GM12878 (cell line): ENCODE measurements at regions not wholly inside any gene's neighbourhood (a gene's known extent, or its start where the extent isn't known, plus 50 kb on each side); places are given as distances from the start of the nearest gene placed in this dataset.

Source experiments
- ATAC-seq: fragments of 200-7000 bp; cut with Tn5 transposase; 3 replicates; pipeline ENCODE4 v1.9.1; 2020; ENCODE audit warnings: mild to moderate bottlenecking, moderate library complexity
- BruUV-seq: library from RNA; stranded (reverse); fragments of 400-500 nt; replicated peaks from 2 replicates; lab custom pipeline; 2021; lab: Mats Ljungman, UMichigan
- CTCF ChIA-PET: fragments of 300-600 bp; sonication (Branson Sonifier 250); formaldehyde crosslinking; extraction: SDS; loops from one replicate; lab custom pipeline; 2021; ENCODE audit warnings: inconsistent platforms; lab: Yijun Ruan, JAX
- POLR2A ChIA-PET: fragments of 350-600 bp; formaldehyde crosslinking; extraction: SDS; loops from one replicate; lab custom pipeline; 2021; ENCODE audit warnings: inconsistent platforms; lab: Charles Lee
- RAD21 ChIA-PET: fragments of 300-600 bp; sonication (Branson Sonifier 250); formaldehyde crosslinking; loops from one replicate; lab custom pipeline; 2023; ENCODE audit warnings: antibody characterized with exemption; ENCODE audit not compliant: unreplicated experiment; lab: Charles Lee
- SMC1A ChIA-PET: fragments of 300-600 bp; sonication (Branson Sonifier 250); formaldehyde crosslinking; loops from one replicate; lab custom pipeline; 2023; ENCODE audit not compliant: unreplicated experiment, uncharacterized antibody; lab: Charles Lee
- DNase-seq: peaks from one replicate; pipeline ENCODE4 v3.0.0-alpha.2; 2011; ENCODE audit warnings: low read depth, low spot score
- FAIRE-seq: peaks from 3 replicates; lab custom pipeline; 2011; peaks lifted over from hg19 to GRCh38; lab: Jason Lieb, UNC
- H2AFZ ChIP-seq: 2 replicates; pipeline ENCODE4 v1.6.0; 2011; ENCODE audit warnings: low read depth, low read length, control low read depth; ENCODE audit not compliant: control insufficient read depth
- H3K27ac ChIP-seq: 2 replicates; pipeline ENCODE4 v1.5.1; 2011; ENCODE audit warnings: control low read depth; ENCODE audit not compliant: control insufficient read depth, insufficient read depth
- H3K27me3 ChIP-seq, 2 experiments: replicated peaks in 1 of 2; 2 replicates each; pipeline versions ENCODE4 v1.6.0 to v1.6.1; 2011; ENCODE audit warnings: low read length in 1 of 2; ENCODE audit not compliant: control insufficient read depth in 2 of 2, insufficient read depth in 2 of 2
- H3K36me3 ChIP-seq, 2 experiments: 2 replicates each; pipeline ENCODE4 v1.5.1; 2011; ENCODE audit warnings: low read length in 1 of 2; ENCODE audit not compliant: control insufficient read depth in 2 of 2, insufficient read depth in 2 of 2
- H3K4me1 ChIP-seq: 2 replicates; pipeline ENCODE4 v1.6.1; 2011; ENCODE audit warnings: mild to moderate bottlenecking, low read length, moderate library complexity, mixed read lengths; ENCODE audit not compliant: control insufficient read depth, insufficient read depth
- H3K4me2 ChIP-seq: 2 replicates; pipeline ENCODE4 v1.6.0; 2011; ENCODE audit warnings: control low read depth; ENCODE audit not compliant: control insufficient read depth, insufficient read depth
- H3K4me3 ChIP-seq: fragments of 200-600 bp; sonication (generic); 2 replicates; pipeline ENCODE4 v1.5.1; 2016
- H3K79me2 ChIP-seq: 2 replicates; pipeline ENCODE4 v1.6.0; 2011; ENCODE audit warnings: low read length; ENCODE audit not compliant: control insufficient read depth, insufficient read depth
- H3K9ac ChIP-seq: 2 replicates; pipeline ENCODE4 v1.8.0; 2011; ENCODE audit warnings: low read length, control low read depth, mixed read lengths; ENCODE audit not compliant: control insufficient read depth, insufficient read depth
- H3K9me3 ChIP-seq: replicated peaks from 3 replicates; pipeline ENCODE4 v1.5.1; 2011; ENCODE audit warnings: mild to moderate bottlenecking, low read length; ENCODE audit not compliant: control insufficient read depth, insufficient read depth
- H4K20me1 ChIP-seq: 2 replicates; pipeline ENCODE4 v1.6.0; 2011; ENCODE audit not compliant: control insufficient read depth, insufficient read depth
- BHLHE40 ChIP-seq, 2 experiments: fragments of 450-650 bp in 1 of 2; IDR thresholded peaks; 2 replicates each; pipeline ENCODE4 v1.6.1; 2011 to 2017; ENCODE audit warnings: low read depth in 2 of 2, borderline replicate concordance in 1 of 2, improper control_type of control experiment in 1 of 2, low read length in 1 of 2, mild to moderate bottlenecking in 1 of 2
- CBFB ChIP-seq: IDR thresholded peaks from 2 replicates; pipeline ENCODE4 v1.6.1; 2016; ENCODE audit warnings: antibody characterized with exemption, low read depth
- CHD2 ChIP-seq: IDR thresholded peaks from 2 replicates; pipeline ENCODE4 v1.6.1; 2011; ENCODE audit warnings: low read depth, low read length, improper control_type of control experiment, borderline replicate concordance
- CREM ChIP-seq: IDR thresholded peaks from 2 replicates; pipeline ENCODE4 v1.6.1; 2014; ENCODE audit warnings: antibody characterized with exemption, low read depth
- EED ChIP-seq: sonication (generic); IDR thresholded peaks from 2 replicates; pipeline ENCODE4 v1.6.1; 2016; ENCODE audit warnings: antibody characterized with exemption, low read depth
- ESRRA ChIP-seq: IDR thresholded peaks from 2 replicates; pipeline ENCODE4 v1.6.1; 2012; ENCODE audit warnings: mild to moderate bottlenecking, low read length, improper control_type of control experiment
- FOS ChIP-seq: IDR thresholded peaks from 3 replicates; pipeline ENCODE4 v1.6.1; 2011; ENCODE audit warnings: borderline replicate concordance; ENCODE audit not compliant: insufficient read length; ENCODE audit errors: extremely low read depth
- MEF2A ChIP-seq: IDR thresholded peaks from 2 replicates; pipeline ENCODE4 v1.6.1; 2011; ENCODE audit warnings: low read depth, mild to moderate bottlenecking, low read length, moderate library complexity; ENCODE audit not compliant: insufficient read depth
- PML ChIP-seq: IDR thresholded peaks from 2 replicates; pipeline ENCODE4 v1.6.1; 2012; ENCODE audit warnings: low read length, inconsistent platforms
- POLR2AphosphoS2 ChIP-seq: IDR thresholded peaks from 2 replicates; pipeline ENCODE4 v1.6.1; 2011; ENCODE audit warnings: low read depth, mild to moderate bottlenecking, low read length, improper control_type of control experiment, moderate library complexity
- RAD21 ChIP-seq: IDR thresholded peaks from 2 replicates; pipeline ENCODE4 v1.6.1; 2011; ENCODE audit warnings: mild to moderate bottlenecking, low read depth, low read length, moderate library complexity; ENCODE audit not compliant: insufficient read depth
- RELA ChIP-seq: fragments of 450-650 bp; IDR thresholded peaks from 2 replicates; pipeline ENCODE4 v1.8.0; 2014; ENCODE audit warnings: borderline replicate concordance; ENCODE audit not compliant: partially characterized antibody
- WRNIP1 ChIP-seq: IDR thresholded peaks from 2 replicates; pipeline ENCODE4 v1.6.1; 2011; ENCODE audit warnings: low read depth, low read length, improper control_type of control experiment, borderline replicate concordance
- ZSCAN29 ChIP-seq: fragments of 450-650 bp; IDR thresholded peaks from 2 replicates; pipeline ENCODE4 v1.6.1; 2017; ENCODE audit warnings: mild to moderate bottlenecking, moderate library complexity
- in situ Hi-C: fragments of 300-500 bp; cut with MboI; formaldehyde crosslinking; loops from 9 replicates; pipeline ENCODE4 v1.14.3; 2018; ENCODE audit warnings: mixed read lengths
- intact Hi-C: fragments of 100-400 bp; cut with micrococcal nuclease; formaldehyde crosslinking; loops from one replicate; pipeline ENCODE4 v1.14.2; 2022; ENCODE audit not compliant: unreplicated experiment
- TF ChIP-seq, protein P1 (sequence below): fragments of 450-650 bp; IDR thresholded peaks from 2 replicates; pipeline ENCODE4 v1.6.1; 2018; ENCODE audit warnings: borderline replicate concordance, mild to moderate bottlenecking; ENCODE audit not compliant: partially characterized antibody
- TF ChIP-seq, protein P2 (sequence below): fragments of 450-650 bp; IDR thresholded peaks from 2 replicates; pipeline ENCODE4 v1.6.1; 2017; ENCODE audit warnings: mild to moderate bottlenecking

DNA sequence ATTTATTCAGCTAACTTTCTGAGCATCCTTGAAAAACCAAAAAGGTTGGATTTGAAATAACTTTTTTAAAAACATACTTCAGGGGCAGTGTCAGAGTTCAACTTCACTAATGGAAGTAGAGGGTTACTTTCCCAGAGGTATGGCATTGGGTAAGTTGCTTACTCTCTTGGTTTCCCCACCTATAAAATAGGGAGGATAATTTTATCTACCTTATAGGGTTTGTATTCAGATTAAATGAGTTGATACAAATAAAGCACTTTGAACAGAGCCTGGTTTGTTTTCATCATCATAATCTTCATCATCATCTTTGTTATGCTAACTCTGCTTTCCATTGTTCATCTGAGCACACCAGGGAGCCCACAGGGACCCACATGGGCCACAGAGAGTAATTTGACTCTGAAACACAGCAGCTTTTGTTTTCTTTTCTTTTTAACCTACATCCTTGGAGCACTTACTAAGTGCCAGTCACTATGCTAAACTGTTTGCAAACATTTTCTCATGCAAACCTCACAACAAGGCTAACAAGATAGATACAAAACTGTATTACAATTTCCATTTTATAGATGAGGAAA lies 179.1 kb upstream of the SLC24A2 start:
- Histone ChIP-seq H3K9ac (no peak overlapping the region), H3K27me3 (no peaks in the 10 kb centered on the region), H3K4me1 (no peaks in the 10 kb centered on the region), H3K27ac (no peak overlapping the region), H3K36me3 (no peaks in the 10 kb centered on the region), H2AFZ (no peak overlapping the region), H3K4me2 (no peak overlapping the region), H3K79me2 (no peaks in the 10 kb centered on the region), H3K9me3 (no peaks in the 10 kb centered on the region), H3K4me3 (no peak overlapping the region), H4K20me1 (no peaks in the 10 kb centered on the region)
- TF ChIP-seq CHD2, result no peak
- no peak for TF ChIP-seq ZSCAN29
- TF ChIP-seq RELA, result no peak
- TF ChIP-seq CREM, result no peak
- TF ChIP-seq BHLHE40 (IDR thresholded peaks at IDR 0.05; ENCODE audit: borderline replicate concordance in 1 of 2, low read depth in 2 of 2, low read length in 1 of 2), result no peak
- TF ChIP-seq PML, result no peak
- no peak for TF ChIP-seq FOS
- TF ChIP-seq, protein P1, sequence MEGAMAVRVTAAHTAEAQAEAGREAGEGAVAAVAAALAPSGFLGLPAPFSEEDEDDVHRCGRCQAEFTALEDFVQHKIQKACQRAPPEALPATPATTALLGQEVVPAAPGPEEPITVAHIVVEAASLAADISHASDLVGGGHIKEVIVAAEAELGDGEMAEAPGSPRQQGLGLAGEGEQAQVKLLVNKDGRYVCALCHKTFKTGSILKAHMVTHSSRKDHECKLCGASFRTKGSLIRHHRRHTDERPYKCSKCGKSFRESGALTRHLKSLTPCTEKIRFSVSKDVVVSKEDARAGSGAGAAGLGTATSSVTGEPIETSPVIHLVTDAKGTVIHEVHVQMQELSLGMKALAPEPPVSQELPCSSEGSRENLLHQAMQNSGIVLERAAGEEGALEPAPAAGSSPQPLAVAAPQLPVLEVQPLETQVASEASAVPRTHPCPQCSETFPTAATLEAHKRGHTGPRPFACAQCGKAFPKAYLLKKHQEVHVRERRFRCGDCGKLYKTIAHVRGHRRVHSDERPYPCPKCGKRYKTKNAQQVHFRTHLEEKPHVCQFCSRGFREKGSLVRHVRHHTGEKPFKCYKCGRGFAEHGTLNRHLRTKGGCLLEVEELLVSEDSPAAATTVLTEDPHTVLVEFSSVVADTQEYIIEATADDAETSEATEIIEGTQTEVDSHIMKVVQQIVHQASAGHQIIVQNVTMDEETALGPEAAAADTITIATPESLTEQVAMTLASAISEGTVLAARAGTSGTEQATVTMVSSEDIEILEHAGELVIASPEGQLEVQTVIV, result no peak
- TF ChIP-seq CBFB, result no peak
- TF ChIP-seq, protein P2, sequence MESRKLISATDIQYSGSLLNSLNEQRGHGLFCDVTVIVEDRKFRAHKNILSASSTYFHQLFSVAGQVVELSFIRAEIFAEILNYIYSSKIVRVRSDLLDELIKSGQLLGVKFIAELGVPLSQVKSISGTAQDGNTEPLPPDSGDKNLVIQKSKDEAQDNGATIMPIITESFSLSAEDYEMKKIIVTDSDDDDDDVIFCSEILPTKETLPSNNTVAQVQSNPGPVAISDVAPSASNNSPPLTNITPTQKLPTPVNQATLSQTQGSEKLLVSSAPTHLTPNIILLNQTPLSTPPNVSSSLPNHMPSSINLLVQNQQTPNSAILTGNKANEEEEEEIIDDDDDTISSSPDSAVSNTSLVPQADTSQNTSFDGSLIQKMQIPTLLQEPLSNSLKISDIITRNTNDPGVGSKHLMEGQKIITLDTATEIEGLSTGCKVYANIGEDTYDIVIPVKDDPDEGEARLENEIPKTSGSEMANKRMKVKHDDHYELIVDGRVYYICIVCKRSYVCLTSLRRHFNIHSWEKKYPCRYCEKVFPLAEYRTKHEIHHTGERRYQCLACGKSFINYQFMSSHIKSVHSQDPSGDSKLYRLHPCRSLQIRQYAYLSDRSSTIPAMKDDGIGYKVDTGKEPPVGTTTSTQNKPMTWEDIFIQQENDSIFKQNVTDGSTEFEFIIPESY, result no peak
- TF ChIP-seq ESRRA, result no peak
- no peak for TF ChIP-seq RAD21
- no peak for TF ChIP-seq MEF2A
- TF ChIP-seq EED, result no peak
- TF ChIP-seq WRNIP1, result no peak
- no peak for TF ChIP-seq POLR2AphosphoS2
- ChIA-PET RAD21 (interaction anchor here (1.1 kb wide), 1 partner anchor 40 kb away, joined by 3 read pairs; no protein-coding TSS in a partner anchor), CTCF (interaction anchor here (1.4 kb wide), 1 partner anchor 973 kb away, joined by 6 read pairs; no protein-coding TSS in a partner anchor), SMC1A (no interaction called here), POLR2A (no interaction called here)
- ATAC-seq (no peak), FAIRE-seq (no peak), DNase-seq (no peak)
- intact Hi-C loops (no loop called here), in situ Hi-C loops (no loop called here)
- BruUV-seq, result no TSS peak
